GM12873 (cell line): ENCODE measurements at regions not wholly inside any gene's neighbourhood (a gene's known extent, or its start where the extent isn't known, plus 50 kb on each side); places are given as distances from the start of the nearest gene placed in this dataset.

Source experiments
- CTCF ChIP-seq: IDR thresholded peaks from 2 replicates; pipeline ENCODE4 v1.5.1; 2012; ENCODE audit warnings: low read depth, mild to moderate bottlenecking, moderate library complexity, low read length, control low read depth; ENCODE audit not compliant: insufficient read depth; ENCODE audit errors: missing control alignments

GRCh38 chr14:54168489-54168888 is 211.9 kb upstream of the BMP4 start:
- no peak for TF ChIP-seq CTCF

- TF ChIP-seq CTCF, result no peak
Observed at GRCh38 chr14:54169254-54169924, 212.8 kb upstream of the BMP4 start.

GRCh38 chr14:54170301-54170700 is 213.7 kb upstream of the BMP4 start:
- no peak for TF ChIP-seq CTCF

GRCh38 chr14:54172114-54172513 is 215.5 kb upstream of the BMP4 start:
- TF ChIP-seq CTCF, result no peak

GRCh38 chr14:54172562-54172961 is 215.9 kb upstream of the BMP4 start:
- TF ChIP-seq CTCF, result no peak

GRCh38 chr14:54173802-54174201 is 217.2 kb upstream of the BMP4 start:
- TF ChIP-seq CTCF, result no peak

GRCh38 chr14:54174457-54174856 is 217.8 kb upstream of the BMP4 start:
- no peak for TF ChIP-seq CTCF
